A549 (cell line): ENCODE measurements at regions not wholly inside any gene's neighbourhood (a gene's known extent, or its start where the extent isn't known, plus 50 kb on each side); places are given as distances from the start of the nearest gene placed in this dataset.

Experiments used
- ATAC-seq, 2 experiments: fragments of 200-7000 bp in 1 of 2; fragments of >200 bp in 1 of 2; cut with Nextera tagmentation in 1 of 2; cut with Tn5 transposase in 1 of 2; 3 replicates each; pipeline versions ENCODE4 v1.8.0 to v1.9.1; 2018 to 2020; ENCODE audit warnings: mild to moderate bottlenecking in 1 of 2, moderate library complexity in 1 of 2
- CTCF ChIA-PET: fragments of 300-600 bp; sonication (Branson Sonifier 250); formaldehyde crosslinking; extraction: SDS; loops from one replicate; lab custom pipeline; 2021; ENCODE audit warnings: antibody characterized with exemption, inconsistent platforms; lab: Yijun Ruan, JAX
- POLR2A ChIA-PET: fragments of 350-600 bp; formaldehyde crosslinking; extraction: SDS; loops from one replicate; lab custom pipeline; 2021; ENCODE audit warnings: antibody characterized with exemption, inconsistent platforms; lab: Yijun Ruan, JAX
- DNase-seq, 2 experiments: peaks; one replicate each; pipeline versions ENCODE4 v3.0.0 to v3.0.0-alpha.2; 2011 to 2016; ENCODE audit warnings: low read depth in 1 of 2, low spot score in 1 of 2
- FAIRE-seq: peaks from 2 replicates; lab custom pipeline; 2011; peaks lifted over from hg19 to GRCh38; lab: Jason Lieb, UNC
- H3K27ac ChIP-seq, 2 experiments: fragments of >200 bp; sonication (Bioruptor Twin); formaldehyde crosslinking; 3 replicates each; pipeline ENCODE4 v1.5.1; 2016 to 2017
- H3K4me1 ChIP-seq: fragments of >200 bp; sonication (Bioruptor Twin); formaldehyde crosslinking; 3 replicates; pipeline ENCODE4 v1.6.1; 2016
- H3K4me2 ChIP-seq: fragments of >200 bp; sonication (Bioruptor Twin); formaldehyde crosslinking; 3 replicates; pipeline ENCODE4 v1.6.1; 2016
- H3K4me3 ChIP-seq: fragments of >200 bp; sonication (Bioruptor Twin); formaldehyde crosslinking; 3 replicates; pipeline ENCODE4 v1.5.1; 2016
- H3K9me3 ChIP-seq: fragments of >200 bp; sonication (Bioruptor Twin); formaldehyde crosslinking; 3 replicates; pipeline ENCODE4 v1.6.1; 2016
- ATOH8 ChIP-seq: fragments of 250-450 bp; sonication (Bioruptor Pico); IDR thresholded peaks from 2 replicates; pipeline ENCODE4 v1.5.0; 2020; ENCODE audit warnings: low read depth, mild to moderate bottlenecking, moderate library complexity
- BCL3 ChIP-seq: fragments of >200 bp; sonication (Bioruptor Twin); formaldehyde crosslinking; IDR thresholded peaks from 3 replicates; pipeline ENCODE4 v1.6.1; 2016
- CBX2 ChIP-seq: fragments of 200-600 bp; sonication (generic); IDR thresholded peaks from 2 replicates; pipeline ENCODE4 v1.6.1; 2016; ENCODE audit warnings: low read depth, mild to moderate bottlenecking, borderline replicate concordance
- CEBPB ChIP-seq, 2 experiments: fragments of >200 bp in 1 of 2; sonication (Bioruptor Twin) in 1 of 2; formaldehyde crosslinking in 1 of 2; IDR thresholded peaks; 2 replicates each; pipeline ENCODE4 v1.6.1; 2012 to 2016
- CTCF ChIP-seq: fragments of >200 bp; sonication (Bioruptor Twin); formaldehyde crosslinking; IDR thresholded peaks from 3 replicates; pipeline ENCODE4 v1.5.1; 2016
- EHF ChIP-seq: fragments of 250-450 bp; sonication (Bioruptor Pico); IDR thresholded peaks from 2 replicates; pipeline ENCODE4 v1.5.0; 2020; ENCODE audit warnings: mild to moderate bottlenecking
- ESRRA ChIP-seq: fragments of 150-350 bp; IDR thresholded peaks from 2 replicates; pipeline ENCODE4 v1.6.1; 2014; ENCODE audit warnings: mild to moderate bottlenecking, low read length, borderline replicate concordance
- FOXS1 ChIP-seq: fragments of 250-450 bp; sonication (Bioruptor Pico); IDR thresholded peaks from 2 replicates; pipeline ENCODE4 v1.5.0; 2020; ENCODE audit warnings: mild to moderate bottlenecking, moderate library complexity
- HMGXB4 ChIP-seq: fragments of 250-450 bp; sonication (Bioruptor Pico); IDR thresholded peaks from 2 replicates; pipeline ENCODE4 v1.5.0; 2021; ENCODE audit warnings: mild to moderate bottlenecking, moderate library complexity, borderline replicate concordance
- JUN ChIP-seq, 2 experiments: fragments of >200 bp; sonication (Bioruptor Twin); formaldehyde crosslinking; IDR thresholded peaks; 2 replicates in 1 of 2; 3 replicates in 1 of 2; pipeline ENCODE4 v1.6.1; 2016 to 2017
- JUNB ChIP-seq: fragments of >200 bp; sonication (Bioruptor Twin); formaldehyde crosslinking; IDR thresholded peaks from 2 replicates; pipeline ENCODE4 v1.6.1; 2016
- MAFK ChIP-seq: fragments of 450-650 bp; IDR thresholded peaks from 2 replicates; pipeline ENCODE4 v1.6.1; 2014; ENCODE audit not compliant: partially characterized antibody
- NFE2L2 ChIP-seq: fragments of 150-350 bp; conservative IDR thresholded peaks from 2 replicates; pipeline ENCODE4 v1.6.1; 2014; ENCODE audit warnings: low read length
- NPAS2 ChIP-seq: fragments of 250-450 bp; sonication (Bioruptor Pico); IDR thresholded peaks from 2 replicates; pipeline ENCODE4 v1.8.0; 2022; ENCODE audit warnings: mild to moderate bottlenecking, moderate library complexity, borderline replicate concordance
- PBX3 ChIP-seq: IDR thresholded peaks from 2 replicates; pipeline ENCODE4 v1.6.1; 2012
- PHF8 ChIP-seq: fragments of 200-600 bp; sonication (generic); IDR thresholded peaks from 2 replicates; pipeline ENCODE4 v1.6.1; 2016; ENCODE audit warnings: low read depth, mild to moderate bottlenecking, antibody characterized with exemption, moderate library complexity, borderline replicate concordance
- RARB ChIP-seq: fragments of 250-450 bp; sonication (Bioruptor Pico); IDR thresholded peaks from 2 replicates; pipeline ENCODE4 v1.8.0; 2021; ENCODE audit warnings: mild to moderate bottlenecking, moderate library complexity
- RCOR1 ChIP-seq: fragments of 150-350 bp; IDR thresholded peaks from 2 replicates; pipeline ENCODE4 v1.6.1; 2014; ENCODE audit warnings: antibody characterized with exemption, low read length, low read depth
- REST ChIP-seq: fragments of 200-600 bp; sonication (generic); IDR thresholded peaks from 2 replicates; pipeline ENCODE4 v1.6.1; 2016; ENCODE audit warnings: antibody characterized with exemption, mild to moderate bottlenecking, moderate library complexity
- RNF2 ChIP-seq: fragments of 200-600 bp; sonication (generic); IDR thresholded peaks from 2 replicates; pipeline ENCODE4 v1.6.1; 2016; ENCODE audit warnings: low read depth, mild to moderate bottlenecking, antibody characterized with exemption, moderate library complexity, borderline replicate concordance
- SREBF2 ChIP-seq: fragments of 450-650 bp; IDR thresholded peaks from 2 replicates; pipeline ENCODE4 v1.6.1; 2014; ENCODE audit warnings: mild to moderate bottlenecking, moderate library complexity
- TP53 ChIP-seq: fragments of 250-450 bp; sonication (Bioruptor Pico); IDR thresholded peaks from 2 replicates; pipeline ENCODE4 v1.5.0; 2021; ENCODE audit warnings: mild to moderate bottlenecking, moderate library complexity
- USF2 ChIP-seq: fragments of 450-650 bp; IDR thresholded peaks from 2 replicates; pipeline ENCODE4 v1.6.1; 2014; ENCODE audit warnings: antibody characterized with exemption
- WGBS: methylation state at CpG from one replicate; pipeline ENCODE4 v1.1.6; 2017; ENCODE audit errors: missing lambda C conversion rate; 5-methylcytosine and 5-hydroxymethylcytosine counted together

- ATAC-seq (no peak), DNase-seq (no peak), FAIRE-seq (no peak)
- POLR2A ChIA-PET = no interaction called here
- 90% methylated on average over 5 of the region's 5 CpGs for WGBS
- Histone ChIP-seq H3K4me3 (no peak overlapping the region), H3K4me1 (no peaks in the 10 kb centered on the region), H3K9me3 (no peaks in the 10 kb centered on the region), H3K4me2 (no peak overlapping the region), H3K27ac (no peak overlapping the region)
- no peak for TF ChIP-seq RNF2
- TF ChIP-seq JUNB = no peak
- TF ChIP-seq ATOH8 (CRISPR knock-in tag) = no peak
- TF ChIP-seq TP53 (CRISPR knock-in tag) = no peak
- TF ChIP-seq NPAS2 (CRISPR knock-in tag) = no peak
- no peak for TF ChIP-seq ESRRA
- no peak for TF ChIP-seq PHF8
- TF ChIP-seq MAFK = no peak
- no peak for TF ChIP-seq RARB (CRISPR knock-in tag)
- no peak for TF ChIP-seq CEBPB (IDR thresholded peaks at IDR 0.05)
- TF ChIP-seq FOXS1 (CRISPR knock-in tag) = no peak
- CTCF ChIA-PET = no interaction called here
Observed at GRCh38 chrY:19055232-19056137, 281.9 kb upstream of the HSFY2 start.

- CTCF ChIA-PET = no interaction called here
- no peak for DNase-seq
- H3K27ac ChIP-seq = no peak overlapping the region
- no peak for ATAC-seq
- POLR2A ChIA-PET = no interaction called here
- FAIRE-seq = no peak
- H3K4me3 ChIP-seq = no peak overlapping the region
- H3K4me1 ChIP-seq = no peaks in the 10 kb centered on the region
- no peaks in the 10 kb centered on the region for H3K9me3 ChIP-seq
- H3K4me2 ChIP-seq = no peak overlapping the region
- WGBS = 67% methylated on average over 5 of the region's 5 CpGs
- TF ChIP-seq PBX3 (no peak), EHF (CRISPR knock-in tag) (no peak), SREBF2 (no peak), USF2 (no peak), CTCF (no peak), JUNB (no peak), CBX2 (no peak), RCOR1 (no peak), NFE2L2 (no peak), HMGXB4 (CRISPR knock-in tag) (no peak), REST (no peak), BCL3 (no peak), MAFK (no peak), RARB (CRISPR knock-in tag) (no peak), JUN (IDR thresholded peaks at IDR 0.05) (no peak), RNF2 (no peak)
Observed at GRCh38 chrY:19053806-19054205, 280.3 kb upstream of the HSFY2 start.
